Activated CD8-positive, alpha-beta memory T cell treated with anti-CD3 and anti-CD28 coated beads, Interleukin-2, amount 10 ng/mL, durations not matched to agents 7 days and 5 days (primary cell): ENCODE measurements at regions not wholly inside any gene's neighbourhood (a gene's known extent, or its start where the extent isn't known, plus 50 kb on each side); places are given as distances from the start of the nearest gene placed in this dataset.

Experiments used
- ATAC-seq: fragments of 150-1000 bp; cut with Tn5 transposase; one replicate; pipeline ENCODE4 v1.10.0; 2021; ENCODE audit warnings: moderate library complexity
- CTCF ChIA-PET: fragments of 350-600 bp; sonication (Branson Sonifier 250); formaldehyde crosslinking; loops from one replicate; lab custom pipeline; 2021; ENCODE audit warnings: antibody characterized with exemption; lab: Charles Lee
- DNase-seq: peaks from one replicate; pipeline ENCODE4 v3.0.0-alpha.2; 2020
- H3K27ac Mint-ChIP-seq: one replicate; pipeline ENCODE4 v1.8.0; 2021; ENCODE audit warnings: mild to moderate bottlenecking, mixed read lengths
- H3K27me3 Mint-ChIP-seq: one replicate; pipeline ENCODE4 v1.8.0; 2021; ENCODE audit warnings: mixed read lengths
- H3K36me3 Mint-ChIP-seq: one replicate; pipeline ENCODE4 v1.8.0; 2021; ENCODE audit warnings: mild to moderate bottlenecking, mixed read lengths
- H3K4me1 Mint-ChIP-seq: one replicate; pipeline ENCODE4 v1.8.0; 2021; ENCODE audit warnings: mixed read lengths
- H3K4me3 Mint-ChIP-seq: one replicate; pipeline ENCODE4 v1.8.0; 2021; ENCODE audit warnings: mild to moderate bottlenecking, moderate library complexity, mixed read lengths
- H3K9me3 Mint-ChIP-seq: one replicate; pipeline ENCODE4 v1.8.0; 2022; ENCODE audit warnings: low read depth, mixed read lengths

DNA sequence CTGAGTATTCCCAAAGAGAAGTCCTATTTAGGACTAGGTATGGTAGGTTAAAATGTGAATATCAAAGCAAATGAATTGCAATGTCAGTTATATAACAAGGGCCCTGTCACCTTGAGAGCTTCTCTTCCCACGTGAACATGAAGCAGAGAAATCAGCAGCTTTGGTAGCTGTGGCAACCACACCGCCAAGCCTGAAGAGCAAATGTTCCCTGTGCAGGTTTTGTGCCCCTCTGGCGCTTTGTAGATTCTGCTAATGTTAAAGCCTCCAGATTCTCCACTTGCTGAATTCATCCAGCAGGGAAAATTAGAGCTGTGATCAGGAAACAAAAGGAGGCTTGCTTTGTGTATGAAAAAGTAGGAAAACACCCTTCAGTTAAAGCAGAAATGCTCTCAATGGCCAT is 322.6 kb downstream of the RBM43 start:
- H3K4me3 Mint-ChIP-seq: no peak overlapping the region
- H3K9me3 Mint-ChIP-seq: no peaks in the 10 kb centered on the region
- no peaks in the 10 kb centered on the region for H3K27me3 Mint-ChIP-seq
- H3K27ac Mint-ChIP-seq: no peak overlapping the region
- no peaks in the 10 kb centered on the region for H3K4me1 Mint-ChIP-seq
- ATAC-seq (no peak), DNase-seq (no peak)
- CTCF ChIA-PET: no interaction called here
- no peaks in the 10 kb centered on the region for H3K36me3 Mint-ChIP-seq

DNA sequence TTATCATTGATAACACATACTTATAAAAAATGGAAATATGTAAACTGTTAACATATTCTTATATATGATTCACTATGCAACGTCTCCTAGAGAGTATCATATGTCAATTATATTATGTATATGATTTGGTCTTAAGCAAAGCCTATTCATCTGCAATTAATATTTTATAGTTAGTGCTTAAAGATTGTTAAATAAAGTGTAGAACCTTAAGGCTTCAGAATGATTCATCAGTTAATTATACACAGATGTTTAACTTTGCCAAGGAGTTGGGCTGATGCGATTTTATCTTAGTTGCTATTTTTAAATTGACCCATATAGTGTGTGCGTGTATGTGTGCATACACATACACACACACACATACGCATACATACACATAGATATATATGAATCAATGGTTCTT is 323.1 kb downstream of the RBM43 start:
- Mint-ChIP-seq H3K27ac (no peak overlapping the region), H3K36me3 (no peaks in the 10 kb centered on the region), H3K4me1 (no peaks in the 10 kb centered on the region), H3K27me3 (no peaks in the 10 kb centered on the region), H3K4me3 (no peak overlapping the region), H3K9me3 (no peaks in the 10 kb centered on the region)
- CTCF ChIA-PET: no interaction called here
- ATAC-seq (no peak), DNase-seq (no peak)

DNA sequence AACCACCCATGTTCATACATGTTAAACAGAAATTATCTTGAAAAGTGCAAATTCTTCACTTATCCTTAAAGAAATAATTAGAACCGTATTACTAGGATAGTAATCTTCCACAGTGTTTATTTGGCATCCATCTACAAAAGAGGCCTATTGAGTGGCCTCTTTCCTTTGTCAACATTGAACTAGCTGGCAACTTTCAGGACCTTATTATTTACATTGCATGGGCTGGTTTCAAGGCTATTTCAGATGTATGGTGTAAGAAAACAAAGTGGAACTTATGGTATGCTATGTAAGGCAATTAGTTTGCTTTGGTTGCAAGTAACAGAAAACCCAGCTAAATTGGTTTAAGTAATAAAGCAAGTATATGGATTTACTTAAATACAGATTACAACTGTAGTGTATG is 324.6 kb downstream of the RBM43 start:
- Mint-ChIP-seq H3K4me1 (no peaks in the 10 kb centered on the region), H3K27ac (no peak overlapping the region), H3K27me3 (no peaks in the 10 kb centered on the region), H3K4me3 (no peak overlapping the region), H3K36me3 (no peaks in the 10 kb centered on the region), H3K9me3 (no peaks in the 10 kb centered on the region)
- DNase-seq (no peak), ATAC-seq (no peak)
- CTCF ChIA-PET: no interaction called here

DNA sequence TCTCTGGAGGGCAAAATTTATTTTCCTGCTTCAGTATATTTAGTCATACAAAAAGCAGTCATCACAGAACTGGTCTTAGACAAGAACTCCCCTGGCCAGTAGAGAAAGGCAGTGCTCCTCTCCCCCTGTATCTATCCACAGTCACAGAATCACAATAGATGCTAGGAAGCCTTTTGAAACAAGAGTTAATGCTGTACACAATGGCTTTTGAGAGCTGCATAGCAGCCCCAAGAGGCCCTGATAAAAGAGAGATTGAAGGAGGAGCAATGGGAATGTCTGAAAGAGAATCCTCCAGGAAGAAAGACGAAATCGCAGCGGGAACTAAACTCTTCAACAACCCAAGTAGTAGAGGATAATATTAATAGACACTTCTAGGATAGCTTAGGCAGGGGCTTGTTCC is 330.2 kb downstream of the RBM43 start:
- no peak for DNase-seq
- Mint-ChIP-seq H3K27ac (no peak overlapping the region), H3K4me1 (no peaks in the 10 kb centered on the region), H3K36me3 (no peaks in the 10 kb centered on the region), H3K27me3 (no peaks in the 10 kb centered on the region), H3K9me3 (no peaks in the 10 kb centered on the region), H3K4me3 (no peak overlapping the region)
- CTCF ChIA-PET: no interaction called here
- ATAC-seq: no peak

DNA sequence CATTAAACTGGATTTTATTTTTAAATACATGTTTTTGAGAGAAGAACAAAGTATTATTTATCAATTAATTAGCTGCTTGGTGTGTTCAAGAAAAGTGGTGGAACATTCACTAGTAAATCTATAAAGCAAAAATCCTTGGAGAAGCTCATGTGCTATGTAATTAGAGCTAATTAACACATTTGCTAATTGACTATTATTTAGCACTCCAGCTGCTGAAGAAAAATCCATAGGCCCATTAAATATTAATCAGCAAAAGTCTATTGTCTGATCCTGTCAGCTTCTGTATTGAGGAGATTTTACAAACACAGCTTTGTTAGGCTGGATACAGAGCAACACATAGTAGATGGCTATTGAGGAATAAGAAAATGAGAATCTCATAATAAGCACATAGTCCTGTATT is 336.1 kb downstream of the RBM43 start:
- no peak overlapping the region for H3K4me3 Mint-ChIP-seq
- H3K9me3 Mint-ChIP-seq: no peaks in the 10 kb centered on the region
- no peaks in the 10 kb centered on the region for H3K4me1 Mint-ChIP-seq
- no peak overlapping the region for H3K27ac Mint-ChIP-seq
- ATAC-seq (no peak), DNase-seq (no peak)
- CTCF ChIA-PET: no interaction called here
- peaks cover 2% of the 10 kb centered on the region for H3K27me3 Mint-ChIP-seq
- no peaks in the 10 kb centered on the region for H3K36me3 Mint-ChIP-seq

DNA sequence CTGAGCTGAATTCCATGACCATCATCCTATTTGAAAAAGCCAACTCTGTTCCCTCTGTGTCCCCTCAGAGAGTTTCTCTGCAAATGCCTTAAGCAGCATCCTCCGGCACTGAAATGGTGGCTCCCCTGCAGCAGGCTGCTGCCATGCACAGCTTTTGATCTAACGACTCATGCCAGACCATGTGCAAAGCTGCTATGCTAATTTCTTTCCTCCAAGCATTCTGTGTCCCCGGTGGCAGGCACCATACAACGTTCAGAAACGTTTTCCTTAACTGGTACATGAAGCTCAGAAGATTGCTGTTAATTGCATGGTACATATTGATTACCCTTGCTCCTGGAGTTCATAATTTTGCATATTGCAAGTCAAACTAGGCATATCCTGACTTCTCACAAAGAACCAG is 336.8 kb downstream of the RBM43 start:
- H3K36me3 Mint-ChIP-seq: no peaks in the 10 kb centered on the region
- no peaks in the 10 kb centered on the region for H3K4me1 Mint-ChIP-seq

DNA sequence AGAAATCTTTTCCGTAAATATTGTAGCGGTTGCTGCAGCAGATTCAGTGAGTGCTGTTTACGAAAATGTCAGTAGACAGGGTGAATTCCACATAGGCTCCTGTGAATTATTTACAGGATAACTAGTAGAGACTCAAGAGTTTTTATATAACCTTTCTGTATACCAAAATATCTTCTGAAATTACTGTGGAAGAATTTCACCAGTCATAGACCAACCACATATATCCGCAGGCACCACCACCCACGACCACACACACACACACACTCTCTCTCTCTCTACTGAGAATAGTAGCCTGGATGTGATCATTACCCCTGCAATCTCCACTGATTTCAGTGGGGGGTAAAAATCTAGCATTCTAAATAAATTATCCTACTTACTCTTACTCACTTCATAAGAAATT is 341.8 kb downstream of the RBM43 start:
- Mint-ChIP-seq H3K4me3 (no peak overlapping the region), H3K27me3 (no peaks in the 10 kb centered on the region), H3K27ac (no peak overlapping the region), H3K4me1 (no peaks in the 10 kb centered on the region), H3K36me3 (no peaks in the 10 kb centered on the region), H3K9me3 (no peaks in the 10 kb centered on the region)
- ATAC-seq (no peak), DNase-seq (no peak)
- CTCF ChIA-PET: no interaction called here

More for the DNA sequence above, 336.8 kb downstream of the RBM43 start:
- ATAC-seq (no peak), DNase-seq (no peak)
- H3K27me3 Mint-ChIP-seq: peaks cover 2% of the 10 kb centered on the region
- no peak overlapping the region for H3K27ac Mint-ChIP-seq
- H3K4me3 Mint-ChIP-seq: no peak overlapping the region
- no peaks in the 10 kb centered on the region for H3K9me3 Mint-ChIP-seq
- CTCF ChIA-PET: no interaction called here

DNA sequence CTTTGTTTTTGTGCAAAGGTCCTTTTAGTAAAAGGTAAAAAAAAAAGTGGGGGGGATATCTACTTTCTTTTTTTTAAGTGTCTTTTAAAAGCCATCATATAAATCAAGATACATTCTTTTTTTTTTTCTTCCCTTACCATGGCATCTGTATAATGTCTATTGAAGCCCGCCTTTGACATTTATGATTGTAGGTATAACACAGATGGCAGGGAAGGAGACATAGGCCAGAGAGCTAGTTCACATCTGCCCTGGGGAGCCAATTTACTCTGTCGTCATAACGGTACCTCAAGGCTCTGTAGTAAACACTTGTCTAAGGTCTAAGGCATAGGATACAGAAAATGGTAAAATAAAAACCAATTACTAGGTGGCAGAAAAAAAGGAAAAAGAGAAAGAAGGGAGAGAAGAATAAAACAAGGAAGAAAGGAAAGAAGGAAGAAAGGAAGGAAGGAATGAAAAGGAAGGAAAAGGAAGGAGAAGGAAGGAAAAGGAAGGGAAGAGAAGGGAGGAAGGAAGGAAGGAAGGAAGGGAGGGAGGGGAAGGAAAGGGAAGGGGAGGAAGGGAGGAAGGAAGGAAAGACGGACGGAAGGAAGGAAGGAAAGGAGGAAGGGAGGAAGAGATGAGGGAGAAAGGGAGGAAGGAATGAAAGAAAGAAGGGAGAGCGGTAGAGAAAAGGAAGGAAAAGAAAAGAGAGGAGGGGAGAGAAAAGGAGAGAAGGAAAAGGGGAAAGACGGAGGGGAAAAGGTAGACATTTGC is 343.5 kb downstream of the RBM43 start:
- DNase-seq (no peak), ATAC-seq (no peak)
- Mint-ChIP-seq H3K4me1 (no peaks in the 10 kb centered on the region), H3K27me3 (no peaks in the 10 kb centered on the region), H3K27ac (no peak overlapping the region), H3K9me3 (no peaks in the 10 kb centered on the region), H3K4me3 (no peak overlapping the region), H3K36me3 (no peaks in the 10 kb centered on the region)
- CTCF ChIA-PET: no interaction called here

DNA sequence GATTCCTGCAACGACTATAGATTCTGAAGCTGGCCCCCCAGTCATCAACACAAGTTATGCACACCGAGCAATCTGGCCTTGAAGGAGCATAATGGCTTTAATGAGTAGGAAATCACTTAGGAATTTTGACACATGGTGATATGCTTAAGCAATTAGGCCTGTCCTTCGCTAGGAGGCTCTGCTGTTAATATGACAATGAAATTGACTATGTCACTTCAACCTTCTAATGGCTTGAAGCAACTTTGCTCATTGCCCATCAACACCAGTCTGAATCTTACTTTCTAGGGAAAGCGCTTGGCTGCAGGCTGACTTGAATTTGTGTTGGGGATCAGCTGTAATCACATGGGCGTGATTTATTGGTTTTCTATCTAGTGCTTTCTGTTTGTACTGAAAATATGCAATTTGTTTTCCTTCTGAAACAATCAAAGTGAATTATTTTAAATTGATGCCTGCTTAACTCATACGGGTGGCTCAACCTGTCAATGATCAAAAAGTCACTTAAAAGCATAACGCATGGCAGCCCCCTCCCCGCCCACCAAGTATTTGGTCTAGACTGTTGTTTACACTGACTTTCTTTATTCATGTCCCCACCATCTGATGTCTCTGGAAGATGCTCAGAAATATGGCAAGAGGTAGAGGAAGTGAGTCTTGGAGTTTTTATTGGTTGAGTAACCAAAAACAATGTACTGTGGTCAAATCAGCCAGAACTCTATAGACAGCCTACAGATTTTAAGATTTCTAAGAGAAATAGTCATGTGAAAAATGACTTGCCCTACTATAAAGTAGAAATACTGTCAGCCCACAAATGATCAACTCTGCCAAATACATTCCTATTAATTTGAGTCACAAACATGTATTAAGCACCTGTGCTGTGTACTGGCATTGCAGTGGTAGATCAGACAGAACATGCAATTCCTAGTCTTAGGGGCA is 344.9 kb downstream of the RBM43 start:
- H3K36me3 Mint-ChIP-seq: no peaks in the 10 kb centered on the region
- H3K27ac Mint-ChIP-seq: no peak overlapping the region
- DNase-seq (no peak), ATAC-seq (no peak)
- peaks cover 1% of the 10 kb centered on the region for H3K27me3 Mint-ChIP-seq
- no peaks in the 10 kb centered on the region for H3K4me1 Mint-ChIP-seq
- no peak overlapping the region for H3K4me3 Mint-ChIP-seq
- H3K9me3 Mint-ChIP-seq: no peaks in the 10 kb centered on the region
- CTCF ChIA-PET: no interaction called here

DNA sequence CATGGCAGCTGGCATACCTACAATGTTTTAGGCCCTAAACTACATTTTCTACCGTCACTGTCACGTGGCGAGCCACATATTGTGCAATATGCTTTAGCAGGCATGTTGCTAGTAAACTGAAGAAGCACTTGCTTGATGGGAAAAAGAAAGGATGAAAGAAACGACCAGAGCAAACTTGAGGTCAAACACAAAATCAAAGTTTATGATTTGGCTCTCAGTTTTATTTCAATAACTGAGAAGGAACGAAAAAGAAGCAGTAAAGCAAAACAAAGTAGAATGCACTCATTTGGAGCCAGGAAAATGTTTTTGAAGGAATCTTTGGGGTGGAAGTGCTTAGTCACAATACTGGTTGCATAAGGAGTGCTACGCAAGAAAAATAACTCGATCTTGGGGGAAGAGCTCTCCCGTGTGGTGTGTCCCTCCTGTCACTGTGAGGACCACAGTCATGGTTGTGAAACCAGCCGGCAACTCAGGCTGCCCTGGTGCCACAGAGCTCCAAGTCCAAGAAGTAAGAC is 349.8 kb downstream of the RBM43 start:
- CTCF ChIA-PET: no interaction called here
- no peak for ATAC-seq

DNA sequence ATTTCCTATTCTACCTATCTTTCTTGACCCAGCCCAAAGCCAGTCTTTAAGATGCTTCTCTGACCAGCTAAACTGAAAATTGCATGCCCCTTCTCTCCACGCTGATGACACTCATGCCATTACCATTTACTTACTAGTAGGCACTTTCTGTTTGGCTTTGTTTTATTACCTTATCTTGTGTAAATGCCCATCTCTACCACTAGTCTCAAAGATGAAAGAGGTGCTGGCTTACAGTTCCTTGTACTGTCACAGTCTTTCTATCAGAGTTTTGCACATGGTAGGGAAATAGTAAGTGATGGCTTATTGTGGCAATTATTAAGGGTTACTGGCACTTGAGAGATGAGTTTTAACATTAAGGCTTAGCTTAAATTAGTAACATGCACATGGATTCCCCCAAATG is 352.1 kb downstream of the RBM43 start:
- H3K4me1 Mint-ChIP-seq: no peaks in the 10 kb centered on the region
- H3K27me3 Mint-ChIP-seq: peaks cover 3% of the 10 kb centered on the region
- DNase-seq: no peak
- H3K27ac Mint-ChIP-seq: no peak overlapping the region
- CTCF ChIA-PET: interaction anchor here (0.6 kb wide), 1 partner anchor 183 kb away, joined by 4 read pairs; no protein-coding TSS in a partner anchor
- H3K9me3 Mint-ChIP-seq: no peaks in the 10 kb centered on the region
- no peaks in the 10 kb centered on the region for H3K36me3 Mint-ChIP-seq
- ATAC-seq: no peak
- no peak overlapping the region for H3K4me3 Mint-ChIP-seq

More for the DNA sequence above, 349.8 kb downstream of the RBM43 start:
- Mint-ChIP-seq H3K36me3 (no peaks in the 10 kb centered on the region), H3K4me1 (no peaks in the 10 kb centered on the region), H3K27me3 (peaks cover 3% of the 10 kb centered on the region), H3K27ac (no peak overlapping the region), H3K4me3 (no peak overlapping the region), H3K9me3 (no peaks in the 10 kb centered on the region)
- DNase-seq: no peak

DNA sequence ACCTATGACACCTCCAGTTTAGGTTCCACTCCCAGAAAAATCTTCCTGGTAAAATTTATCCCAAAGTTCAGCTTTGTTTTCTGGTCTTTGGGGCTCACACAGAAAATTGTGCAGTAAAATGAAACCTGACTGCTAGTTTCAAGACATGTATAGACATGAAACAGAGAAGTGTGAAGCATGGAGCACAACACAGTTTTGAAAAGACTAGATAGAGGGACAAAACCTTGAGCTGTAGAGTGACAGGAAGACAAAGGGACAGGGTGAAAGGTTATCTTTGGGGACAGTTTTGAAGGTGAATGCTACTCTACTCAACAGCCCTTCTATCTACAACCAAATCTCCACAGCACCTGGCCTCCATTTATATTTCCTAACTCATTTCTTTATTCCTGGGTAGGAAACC is 352.6 kb downstream of the RBM43 start:
- ATAC-seq (no peak), DNase-seq (no peak)
- CTCF ChIA-PET: no interaction called here
- peaks cover 3% of the 10 kb centered on the region for H3K27me3 Mint-ChIP-seq
- no peaks in the 10 kb centered on the region for H3K9me3 Mint-ChIP-seq
- H3K36me3 Mint-ChIP-seq: no peaks in the 10 kb centered on the region
- H3K4me3 Mint-ChIP-seq: no peak overlapping the region
- H3K4me1 Mint-ChIP-seq: no peaks in the 10 kb centered on the region
- no peak overlapping the region for H3K27ac Mint-ChIP-seq

DNA sequence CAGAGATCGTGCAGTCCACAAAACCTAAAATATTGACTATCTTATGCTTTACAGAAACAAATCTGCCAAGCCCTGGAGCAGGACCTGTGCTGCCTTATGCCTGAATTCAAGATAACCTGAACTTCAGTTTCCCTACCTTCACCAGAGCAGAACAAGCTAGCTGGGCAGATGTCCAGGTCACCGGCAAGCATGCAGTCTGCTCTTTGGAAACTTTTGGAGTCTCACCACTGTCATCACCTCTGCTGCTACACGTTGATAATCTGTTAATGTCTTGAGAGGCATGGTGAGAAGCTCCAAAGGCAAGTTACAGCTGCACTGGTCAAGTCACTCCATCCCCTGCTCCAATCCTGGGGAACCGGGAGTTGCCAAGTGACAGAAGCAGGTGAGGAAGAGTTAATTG is 354.2 kb downstream of the RBM43 start:
- ATAC-seq: no peak
- Mint-ChIP-seq H3K27me3 (peaks cover 3% of the 10 kb centered on the region), H3K36me3 (no peaks in the 10 kb centered on the region), H3K9me3 (no peaks in the 10 kb centered on the region), H3K27ac (no peak overlapping the region), H3K4me1 (no peaks in the 10 kb centered on the region), H3K4me3 (no peak overlapping the region)
- CTCF ChIA-PET: no interaction called here
- DNase-seq: no peak

DNA sequence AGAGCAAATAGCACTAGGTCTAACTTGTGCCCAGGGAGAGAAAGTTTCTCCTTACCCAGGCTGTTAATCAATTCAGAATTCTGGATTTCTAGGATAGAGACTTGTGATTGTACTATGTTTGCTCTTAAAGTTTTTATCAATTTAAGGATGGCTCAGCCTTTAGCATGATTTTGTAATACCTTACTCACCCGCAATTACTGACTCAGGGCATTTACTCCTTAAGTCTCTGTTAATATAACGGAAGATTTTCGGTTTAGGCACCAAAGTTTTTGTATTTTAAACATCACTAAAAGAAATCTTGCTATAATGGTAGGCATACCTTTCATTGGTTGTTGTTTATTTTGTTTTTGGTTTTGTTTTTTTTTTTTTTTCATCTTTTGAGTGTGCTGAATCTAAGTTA is 358.2 kb downstream of the RBM43 start:
- no peaks in the 10 kb centered on the region for H3K36me3 Mint-ChIP-seq
- ATAC-seq (no peak), DNase-seq (no peak)
- H3K4me1 Mint-ChIP-seq: no peaks in the 10 kb centered on the region
- H3K27ac Mint-ChIP-seq: no peak overlapping the region
- CTCF ChIA-PET: no interaction called here
- peaks cover 4% of the 10 kb centered on the region for H3K9me3 Mint-ChIP-seq
- no peaks in the 10 kb centered on the region for H3K27me3 Mint-ChIP-seq
- no peak overlapping the region for H3K4me3 Mint-ChIP-seq
